Right lobe of liver (tissue), 6 donors: ENCODE measurements at regions not wholly inside any gene's neighbourhood (a gene's known extent, or its start where the extent isn't known, plus 50 kb on each side); places are given as distances from the start of the nearest gene placed in this dataset.

ENCODE experiments used
- ATAC-seq, 4 donors: fragments of 200-7000 bp; cut with Tn5 transposase; one replicate each; pipeline ENCODE4 v1.9.1; 2020; ENCODE audit warnings: mild to moderate bottlenecking in 4 of 4, moderate library complexity in 4 of 4
- DNase-seq, 3 donors: peaks; one replicate each; pipeline ENCODE4 v3.0.0-alpha.2; 2020
- H3K27ac ChIP-seq, 3 donors: fragments of 200-600 bp; one replicate each; pipeline ENCODE4 v1.8.0; 2022
- H3K27me3 ChIP-seq, 2 donors: fragments of 200-600 bp; one replicate each; pipeline ENCODE4 v1.8.0; 2022
- H3K36me3 ChIP-seq, 4 donors: fragments of 200-600 bp; sonication (generic) in 1 of 4; one replicate each; pipeline versions ENCODE4 v1.5.1 to v1.8.0; 2017 to 2022; ENCODE audit warnings: control low read depth in 1 of 4
- H3K4me1 ChIP-seq, 4 donors: fragments of 200-600 bp; sonication (generic) in 1 of 4; one replicate each; pipeline versions ENCODE4 v1.5.1 to v1.8.0; 2017 to 2022; ENCODE audit warnings: control low read depth in 1 of 4
- H3K4me3 ChIP-seq, 3 donors: fragments of 200-600 bp; one replicate each; pipeline ENCODE4 v1.8.0; 2022
- H3K9me3 ChIP-seq, 4 donors: fragments of 200-600 bp; sonication (generic) in 1 of 4; one replicate each; pipeline versions ENCODE4 v1.5.1 to v1.8.0; 2017 to 2022; ENCODE audit warnings: control low read depth in 1 of 4
- CTCF ChIP-seq, 4 donors: fragments of 200-600 bp in 3 of 4; fragments of 450-650 bp in 1 of 4; IDR thresholded peaks; one replicate each; pipeline versions ENCODE4 v1.5.1 to v1.8.0; 2016 to 2022; ENCODE audit warnings: antibody characterized with exemption in 4 of 4, mild to moderate bottlenecking in 2 of 4
- POLR2A ChIP-seq: fragments of 450-650 bp; IDR thresholded peaks from one replicate; pipeline ENCODE4 v1.6.1; 2017; ENCODE audit warnings: antibody characterized with exemption, mild to moderate bottlenecking
- WGBS: methylation state at CpG from one replicate; pipeline ENCODE4 v1.1.6; 2018; ENCODE audit warnings: low coverage, low lambda C conversion rate; ENCODE audit not compliant: insufficient coverage; ENCODE audit errors: missing lambda C conversion rate; 5-methylcytosine and 5-hydroxymethylcytosine counted together
- intact Hi-C, 2 donors: fragments of 100-400 bp; cut with DNase I; formaldehyde crosslinking; loops; one replicate each; pipeline versions ENCODE4 v1.11.2 to v1.14.1; 2022
- donor health status: DM: no; HTN: yes; CAD: no.
- donor health status: DM: no; HTN: no; CAD: no.
- donor health status: DM: no; HTN: no; CAD: no.
- donor health status: DM: no; HTN: yes; CAD: no.
- donor health status: DM: no; HTN: yes; CAD: no.

- WGBS: 51% methylated on average over 3 of the region's 4 CpGs
- intact Hi-C loops: no loop called here
Measured at GRCh38 chr11:37946155-37946766, 1348.2 kb upstream of the RAG2 start.

GRCh38 chr11:37942081-37942480 is 1344.0 kb upstream of the RAG2 start:
- 14% methylated on average over 2 of the region's 2 CpGs for whole genome bisulfite sequencing
- H3K4me1 ChIP-seq: no peaks in the 10 kb centered on the region
- DNase-seq: no peak
- intact Hi-C loops: no loop called here
- no peaks in the 10 kb centered on the region for H3K27me3 ChIP-seq
- no peak overlapping the region for H3K27ac ChIP-seq
- no peaks in the 10 kb centered on the region for H3K36me3 ChIP-seq
- TF ChIP-seq POLR2A (no peak), CTCF (IDR thresholded peaks at IDR 0.05) (no peak)
- H3K4me3 ChIP-seq: no peak overlapping the region
- H3K9me3 ChIP-seq: no peaks in the 10 kb centered on the region
- no peak for ATAC-seq

More at GRCh38 chr11:37946155-37946766, 1348.2 kb upstream of the RAG2 start:
- H3K36me3 ChIP-seq: no peaks in the 10 kb centered on the region
- TF ChIP-seq CTCF (IDR thresholded peaks at IDR 0.05) (peak; percentile 55 to 72 (median 68)), POLR2A (no peak)
- H3K4me3 ChIP-seq: no peak overlapping the region
- ATAC-seq (peak; percentile 84 to 93 (median 89)), DNase-seq (no peak)
- no peak overlapping the region for H3K27ac ChIP-seq
- no peaks in the 10 kb centered on the region for H3K4me1 ChIP-seq
- no peaks in the 10 kb centered on the region for H3K27me3 ChIP-seq
- H3K9me3 ChIP-seq: no peaks in the 10 kb centered on the region

GRCh38 chr11:37929100-37929653 is 1331.1 kb upstream of the RAG2 start:
- Histone ChIP-seq H3K9me3 (no peaks in the 10 kb centered on the region), H3K36me3 (no peaks in the 10 kb centered on the region), H3K27ac (no peak overlapping the region), H3K27me3 (no peaks in the 10 kb centered on the region), H3K4me3 (no peak overlapping the region), H3K4me1 (no peaks in the 10 kb centered on the region)
- 45% methylated on average over 3 of the region's 3 CpGs for WGBS
- TF ChIP-seq CTCF (IDR thresholded peaks at IDR 0.05) (no peak), POLR2A (no peak)
- DNase-seq: no peak
- intact Hi-C loops: no loop called here
- no peak for ATAC-seq

GRCh38 chr11:37926772-37927171 is 1328.7 kb upstream of the RAG2 start:
- Histone ChIP-seq H3K27me3 (no peaks in the 10 kb centered on the region), H3K27ac (no peak overlapping the region), H3K9me3 (no peaks in the 10 kb centered on the region), H3K4me1 (no peaks in the 10 kb centered on the region), H3K36me3 (no peaks in the 10 kb centered on the region), H3K4me3 (no peak overlapping the region)
- ATAC-seq (no peak), DNase-seq (no peak)
- TF ChIP-seq POLR2A (no peak), CTCF (IDR thresholded peaks at IDR 0.05) (no peak)
- intact Hi-C loops: no loop called here

- no peaks in the 10 kb centered on the region for H3K36me3 ChIP-seq
- ATAC-seq: no peak
- TF ChIP-seq POLR2A (no peak), CTCF (IDR thresholded peaks at IDR 0.05) (no peak)
- no peak overlapping the region for H3K4me3 ChIP-seq
- H3K27ac ChIP-seq: no peak overlapping the region
- no peak for DNase-seq
- no peaks in the 10 kb centered on the region for H3K9me3 ChIP-seq
- no peaks in the 10 kb centered on the region for H3K27me3 ChIP-seq
- no peaks in the 10 kb centered on the region for H3K4me1 ChIP-seq
- intact Hi-C loops: no loop called here
Measured at GRCh38 chr11:37916331-37916730, 1318.3 kb upstream of the RAG2 start.
